NCI-H524 treated with DMSO at 0.1 percent for 48 hours (cell line): ENCODE measurements at regions not wholly inside any gene's neighbourhood (a gene's known extent, or its start where the extent isn't known, plus 50 kb on each side); places are given as distances from the start of the nearest gene placed in this dataset.

Experiments used
- DNase-seq: peaks from one replicate; lab custom pipeline; 2025; lab: John Stamatoyannopoulos, UW

- DNase-seq = no peak
Measured at GRCh38 chr3:147757866-147758265, 348.7 kb downstream of the ZIC1 start.

- DNase-seq = no peak
Measured at GRCh38 chr3:147758771-147759170, 349.6 kb downstream of the ZIC1 start.

GRCh38 chr3:147760085-147760484 lies 350.9 kb downstream of the ZIC1 start:
- DNase-seq = no peak

DNA sequence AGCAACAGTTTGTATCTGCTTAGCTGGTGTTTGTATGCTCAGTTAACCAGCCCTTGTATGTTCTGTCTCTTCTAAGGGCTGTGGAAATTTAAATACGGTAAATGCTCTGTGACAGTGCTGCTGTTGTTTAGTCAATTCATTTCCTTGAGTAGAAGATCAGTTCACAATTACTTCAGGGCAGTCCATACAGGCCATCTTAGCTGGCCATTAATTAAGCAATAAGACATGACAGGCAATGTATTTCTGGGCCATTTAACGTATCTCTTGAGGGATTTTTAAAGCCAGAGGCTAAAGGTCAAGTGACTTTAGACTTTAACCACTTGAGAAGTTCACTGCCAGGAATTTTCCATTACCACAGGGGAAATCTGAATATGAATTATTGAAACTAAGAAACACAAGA lies 351.8 kb downstream of the ZIC1 start:
- no peak for DNase-seq

DNA sequence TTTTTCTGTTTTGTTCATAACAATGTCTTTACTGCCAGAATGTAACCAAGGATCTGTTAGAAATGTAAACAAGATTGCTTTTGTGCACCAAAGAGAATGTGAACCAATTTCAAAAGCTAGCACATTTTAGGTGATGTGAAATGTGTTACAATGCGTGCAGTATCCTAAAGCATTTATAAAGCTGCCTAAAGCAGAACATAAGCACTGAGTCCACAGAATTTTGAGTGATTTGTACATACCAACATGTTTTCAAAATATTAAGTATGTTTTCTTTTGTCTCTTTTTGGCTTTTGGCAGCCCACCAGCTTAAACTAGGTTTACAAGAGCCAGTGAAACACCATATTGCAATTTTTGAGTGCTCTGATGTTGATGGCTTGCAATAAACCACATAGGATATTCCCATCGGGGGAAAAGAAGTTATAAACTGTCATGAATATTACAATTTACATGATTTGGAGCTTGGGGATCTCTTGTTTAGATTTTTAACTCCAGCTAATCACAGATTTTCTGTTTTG lies 364.0 kb downstream of the ZIC1 start:
- no peak for DNase-seq

- no peak for DNase-seq
Measured at GRCh38 chr3:147775411-147775810, 366.2 kb downstream of the ZIC1 start.

- DNase-seq = no peak
Measured at GRCh38 chr3:147775816-147776530, 366.8 kb downstream of the ZIC1 start.

- DNase-seq = no peak
Measured at GRCh38 chr3:147793841-147794240, 384.7 kb downstream of the ZIC1 start.

GRCh38 chr3:147794596-147794995 lies 385.4 kb downstream of the ZIC1 start:
- no peak for DNase-seq

- DNase-seq = no peak
Measured at GRCh38 chr3:147795418-147795817, 386.3 kb downstream of the ZIC1 start.

DNA sequence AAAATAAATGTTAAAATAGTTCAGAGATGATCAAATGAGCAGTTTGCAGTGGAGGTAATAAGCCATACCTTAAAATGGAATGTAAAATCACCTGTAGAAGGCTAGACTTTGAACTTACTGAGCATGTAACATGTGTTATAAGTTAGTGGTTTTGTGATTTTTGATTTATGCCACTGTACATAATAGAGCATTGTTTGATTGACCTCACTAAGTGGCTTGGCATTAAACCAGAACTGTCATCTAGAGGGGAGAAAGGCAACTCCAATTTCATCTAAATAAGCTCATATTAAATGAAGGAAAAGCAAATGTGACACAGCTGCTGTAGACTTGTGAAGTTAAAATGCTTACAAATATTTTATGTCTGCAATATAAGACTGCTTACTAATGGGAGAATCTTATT lies 387.9 kb downstream of the ZIC1 start:
- DNase-seq = no peak

DNA sequence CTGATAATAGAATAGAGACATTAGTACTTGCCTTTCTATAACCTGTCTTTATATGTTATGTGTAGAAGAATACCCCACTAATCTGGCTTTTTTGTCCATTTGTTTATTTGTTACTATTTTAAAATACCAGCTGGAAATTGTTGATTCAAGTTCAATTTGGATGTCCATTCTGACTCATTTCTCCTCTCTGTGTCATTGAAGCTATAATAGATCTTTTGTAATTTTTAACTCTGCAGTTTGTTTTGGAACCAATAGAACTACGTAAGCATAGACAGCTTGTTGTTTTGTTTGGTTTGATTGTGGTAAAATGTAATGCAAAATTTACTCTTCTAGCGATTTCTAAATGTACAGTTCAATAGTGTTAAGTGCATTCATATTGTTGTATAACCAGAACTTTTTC lies 390.4 kb downstream of the ZIC1 start:
- no peak for DNase-seq

DNA sequence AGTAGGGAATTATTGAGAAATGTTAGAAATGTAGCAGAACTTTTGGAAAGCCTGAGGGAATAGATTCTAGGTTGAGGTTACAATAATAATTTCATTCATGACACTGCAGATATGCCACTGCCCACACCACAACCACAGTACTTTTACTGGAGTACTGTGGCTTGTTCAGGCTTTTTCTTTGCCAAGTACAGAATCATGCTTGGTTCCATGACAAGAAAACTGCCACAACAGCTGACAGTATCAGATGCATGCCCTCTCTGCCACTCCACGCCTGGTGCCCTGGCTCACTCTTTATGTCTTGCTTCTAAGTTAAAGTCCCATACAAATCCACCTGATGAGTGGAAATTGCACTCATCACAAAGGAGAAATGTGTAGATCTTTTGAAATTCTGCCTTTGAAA lies 398.6 kb downstream of the ZIC1 start:
- no peak for DNase-seq

- no peak for DNase-seq
Measured at GRCh38 chr3:147809206-147809605, 400.0 kb downstream of the ZIC1 start.

DNA sequence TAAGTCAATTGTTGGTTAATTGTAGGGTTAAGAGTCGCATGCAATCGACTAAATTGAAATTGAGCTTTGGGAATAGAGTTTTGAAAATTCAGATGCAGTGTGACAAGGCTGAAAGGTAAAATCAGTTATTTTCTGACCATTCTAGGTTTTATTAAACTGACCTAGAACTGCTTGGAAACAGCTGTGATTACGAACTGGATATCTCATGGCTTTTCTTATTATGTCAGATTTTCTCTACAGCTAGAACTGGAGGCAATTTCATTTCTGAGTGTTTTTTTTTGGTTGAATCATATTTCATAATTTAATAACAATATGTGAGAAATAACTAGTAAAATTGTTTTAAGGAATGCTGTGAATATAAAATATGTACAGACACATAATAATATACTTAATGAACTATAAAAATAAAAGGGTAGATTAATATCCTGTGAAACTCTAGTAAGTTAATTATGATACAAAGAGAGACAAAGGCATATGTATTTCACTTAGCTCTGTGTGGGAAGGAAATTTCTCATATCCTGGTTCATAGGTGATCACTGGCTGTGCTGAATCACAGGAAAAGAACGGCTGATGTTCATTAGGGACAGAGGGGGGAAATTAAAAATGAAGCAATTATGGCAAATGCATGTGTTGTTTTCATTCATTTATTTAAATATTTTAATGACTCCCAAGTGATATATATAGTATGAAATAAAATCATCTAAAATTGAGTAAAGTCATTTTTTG lies 403.2 kb downstream of the ZIC1 start:
- no peak for DNase-seq

GRCh38 chr3:147813256-147813655 lies 404.1 kb downstream of the ZIC1 start:
- no peak for DNase-seq

DNA sequence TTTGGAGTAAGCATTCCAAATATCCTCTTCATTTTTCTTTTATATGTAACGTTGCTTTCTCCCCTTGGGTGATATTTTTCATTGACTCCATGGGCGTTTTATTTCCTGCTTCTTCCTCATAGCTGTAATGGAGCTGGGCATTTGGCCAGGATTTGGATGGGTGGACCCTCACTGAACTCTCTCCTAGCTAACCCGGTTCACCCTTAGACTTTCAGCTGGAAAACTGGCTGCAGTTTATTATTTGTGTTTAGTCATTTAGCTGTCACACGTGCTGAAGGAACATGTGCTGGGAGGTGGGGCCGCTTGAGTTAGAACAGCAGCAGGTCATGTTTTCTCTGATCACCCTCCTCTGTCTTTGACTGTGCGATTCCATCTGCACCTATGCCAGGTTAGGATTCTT lies 407.6 kb downstream of the ZIC1 start:
- no peak for DNase-seq

DNA sequence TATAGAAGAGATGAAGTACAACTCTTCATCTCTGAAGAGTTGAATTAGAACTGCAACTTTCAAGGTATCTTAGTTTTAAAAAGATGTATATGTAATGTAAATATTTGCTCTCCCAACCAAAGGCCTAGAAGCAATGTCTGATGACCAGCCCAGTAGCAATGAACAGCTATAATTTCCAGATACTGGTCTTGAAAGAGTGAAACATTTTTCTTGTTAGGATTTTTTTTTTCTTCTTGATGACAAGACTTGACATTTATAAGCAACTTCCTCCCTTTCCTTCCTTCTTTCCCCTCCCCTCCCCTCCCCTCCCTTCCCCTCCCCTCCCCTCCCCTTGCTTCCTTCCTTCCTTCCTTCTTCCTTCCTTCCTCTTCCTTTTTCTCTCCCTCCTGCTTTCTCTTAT lies 423.4 kb downstream of the ZIC1 start:
- no peak for DNase-seq

DNA sequence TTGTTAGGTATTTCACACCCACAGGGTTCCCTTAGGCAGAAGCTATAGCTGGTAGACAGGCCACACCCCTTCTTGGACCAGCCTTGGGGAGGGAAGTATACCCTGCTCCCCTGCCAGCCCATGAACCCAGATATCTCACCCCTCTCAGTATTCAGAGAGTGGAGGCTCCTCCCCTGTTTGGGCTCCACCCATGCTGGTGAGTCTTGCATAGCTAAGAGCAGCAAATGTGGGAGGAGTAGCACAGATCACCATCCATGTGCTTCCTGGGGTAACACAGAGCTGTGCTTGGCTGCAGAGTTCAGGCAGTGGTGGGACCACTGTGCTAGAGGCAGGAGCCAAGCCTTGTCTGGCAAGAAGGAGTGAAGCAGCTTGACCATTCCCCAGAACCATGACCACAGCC lies 427.2 kb downstream of the ZIC1 start:
- no peak for DNase-seq

DNA sequence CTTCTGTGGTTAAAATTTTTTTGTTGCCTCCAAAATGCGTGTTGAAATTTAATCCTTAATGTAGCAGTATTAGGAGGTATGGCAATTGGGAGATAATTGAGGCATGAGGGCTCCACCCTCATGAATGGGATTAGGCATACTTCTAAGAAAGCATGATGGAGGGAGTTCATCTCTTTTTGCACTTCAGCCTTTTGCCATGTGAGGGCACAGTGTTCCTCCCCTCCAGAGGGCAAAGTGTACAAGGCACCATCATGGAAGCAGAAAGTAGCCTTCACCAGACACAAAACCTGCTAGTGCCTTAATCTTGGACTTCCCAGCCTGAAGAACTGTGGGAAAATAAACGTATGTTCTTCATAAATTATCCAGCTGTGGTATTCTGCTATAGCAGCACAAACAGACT lies 429.5 kb downstream of the ZIC1 start:
- no peak for DNase-seq

GRCh38 chr3:147843331-147843730 lies 434.2 kb downstream of the ZIC1 start:
- no peak for DNase-seq

GRCh38 chr3:147846293-147846692 lies 437.1 kb downstream of the ZIC1 start:
- DNase-seq = no peak

GRCh38 chr3:147846854-147847478 lies 437.8 kb downstream of the ZIC1 start:
- peak; percentile 48 for DNase-seq
